H1 (cell line): ENCODE measurements at regions not wholly inside any gene's neighbourhood (a gene's known extent, or its start where the extent isn't known, plus 50 kb on each side); places are given as distances from the start of the nearest gene placed in this dataset.

Experiments used
- EGR1 ChIP-seq: IDR thresholded peaks from 2 replicates; pipeline ENCODE4 v1.6.1; 2011; ENCODE audit warnings: low read depth, low read length, borderline replicate concordance
- SP1 ChIP-seq: IDR thresholded peaks from 2 replicates; pipeline ENCODE4 v1.6.1; 2011; ENCODE audit warnings: low read depth, low read length
- SRF ChIP-seq: IDR thresholded peaks from 2 replicates; pipeline ENCODE4 v1.6.1; 2011; ENCODE audit warnings: mild to moderate bottlenecking, low read depth, low read length, moderate library complexity
- ZNF274 ChIP-seq: IDR thresholded peaks from 2 replicates; pipeline ENCODE4 v1.7.0; 2012; ENCODE audit warnings: low read length, borderline replicate concordance; ENCODE audit errors: extremely low read depth
- TF ChIP-seq, protein P1 (sequence below), 3 experiments: IDR thresholded peaks; 1 replicate in 2 of 3; 2 replicates in 1 of 3; pipeline versions ENCODE4 v1.5.1 to v1.6.1; 2011; ENCODE audit warnings: low read length in 3 of 3, mild to moderate bottlenecking in 3 of 3, inconsistent platforms in 2 of 3, low read depth in 1 of 3, moderate library complexity in 1 of 3; ENCODE audit not compliant: insufficient read depth in 1 of 3; ENCODE audit errors: control extremely low read depth in 1 of 3

DNA sequence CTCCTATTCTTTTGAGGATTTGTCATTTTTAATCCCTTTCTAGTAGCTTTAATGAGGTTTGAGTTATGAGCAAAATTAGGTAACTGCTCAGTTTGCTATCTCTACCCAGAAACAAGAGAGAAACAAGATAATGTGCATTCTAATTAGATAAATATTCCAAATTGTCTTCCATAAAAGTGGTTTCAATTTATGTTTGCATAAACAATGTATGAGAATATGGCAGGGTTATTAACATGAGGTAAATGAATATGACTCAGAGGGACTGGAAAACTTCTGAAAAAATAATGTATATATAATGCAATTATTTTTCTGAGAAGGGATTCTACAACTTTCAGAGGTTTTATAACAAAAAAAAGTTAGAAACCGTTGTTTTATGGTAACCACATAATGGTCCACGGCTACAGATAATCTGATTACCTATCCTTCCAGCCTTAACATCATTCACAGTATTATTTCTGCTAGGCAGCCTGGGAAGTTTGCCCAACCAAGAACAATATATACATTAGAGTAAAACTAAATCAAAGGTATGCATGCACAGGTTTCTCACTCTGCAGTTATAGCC lies 101.2 kb downstream of the CRPPA start:
- TF ChIP-seq EGR1 (no peak), SP1 (no peak), SRF (no peak), ZNF274 (no peak)
- TF ChIP-seq, protein P1, sequence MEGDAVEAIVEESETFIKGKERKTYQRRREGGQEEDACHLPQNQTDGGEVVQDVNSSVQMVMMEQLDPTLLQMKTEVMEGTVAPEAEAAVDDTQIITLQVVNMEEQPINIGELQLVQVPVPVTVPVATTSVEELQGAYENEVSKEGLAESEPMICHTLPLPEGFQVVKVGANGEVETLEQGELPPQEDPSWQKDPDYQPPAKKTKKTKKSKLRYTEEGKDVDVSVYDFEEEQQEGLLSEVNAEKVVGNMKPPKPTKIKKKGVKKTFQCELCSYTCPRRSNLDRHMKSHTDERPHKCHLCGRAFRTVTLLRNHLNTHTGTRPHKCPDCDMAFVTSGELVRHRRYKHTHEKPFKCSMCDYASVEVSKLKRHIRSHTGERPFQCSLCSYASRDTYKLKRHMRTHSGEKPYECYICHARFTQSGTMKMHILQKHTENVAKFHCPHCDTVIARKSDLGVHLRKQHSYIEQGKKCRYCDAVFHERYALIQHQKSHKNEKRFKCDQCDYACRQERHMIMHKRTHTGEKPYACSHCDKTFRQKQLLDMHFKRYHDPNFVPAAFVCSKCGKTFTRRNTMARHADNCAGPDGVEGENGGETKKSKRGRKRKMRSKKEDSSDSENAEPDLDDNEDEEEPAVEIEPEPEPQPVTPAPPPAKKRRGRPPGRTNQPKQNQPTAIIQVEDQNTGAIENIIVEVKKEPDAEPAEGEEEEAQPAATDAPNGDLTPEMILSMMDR (IDR thresholded peaks at IDR 0.05; ENCODE audit: control extremely low read depth in 1 of 3, insufficient read depth in 1 of 3, low read depth in 1 of 3, low read length in 3 of 3): no peak
